ENCODE measurements at regions not wholly inside any gene's neighbourhood (a gene's known extent, or its start where the extent isn't known, plus 50 kb on each side); places are given as distances from the start of the nearest gene placed in this dataset.

DNA sequence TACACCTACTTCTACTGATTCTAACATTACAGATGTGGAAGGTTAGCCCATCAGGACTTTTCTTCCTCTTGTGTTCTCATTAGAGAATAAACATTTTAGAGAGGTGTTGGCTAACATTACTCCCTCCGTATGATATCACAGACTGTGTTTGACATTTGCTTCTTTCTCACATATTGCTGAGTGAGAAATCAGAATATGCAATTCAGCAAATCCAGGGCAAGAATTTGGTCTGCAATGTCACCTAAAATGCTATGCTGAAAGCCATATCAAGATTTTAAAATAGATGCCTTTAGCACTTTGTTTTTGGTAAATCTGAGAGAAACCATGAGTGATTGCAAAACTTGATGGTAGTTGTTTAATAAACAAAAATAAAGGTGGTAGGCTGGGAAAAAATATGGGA lies 319.1 kb downstream of the C4orf33 start:
- no peak for TF ChIP-seq SUZ12 (IDR thresholded peaks at IDR 0.05)
- TF ChIP-seq LEF1 (IDR thresholded peaks at IDR 0.05; ENCODE audit: borderline replicate concordance): no peak
- TF ChIP-seq BHLHE40 (IDR thresholded peaks at IDR 0.05; ENCODE audit: borderline replicate concordance): no peak
- no peak for TF ChIP-seq ELF4 (IDR thresholded peaks at IDR 0.05)
- no peak for TF ChIP-seq FOXK2 (IDR thresholded peaks at IDR 0.05)
- no peak for TF ChIP-seq FOXM1 (IDR thresholded peaks at IDR 0.05; ENCODE audit: borderline replicate concordance)
- TF ChIP-seq TARDBP (IDR thresholded peaks at IDR 0.05): no peak
- no peak for TF ChIP-seq CTBP1 (IDR thresholded peaks at IDR 0.05; ENCODE audit: borderline replicate concordance)
- no peak for TF ChIP-seq FOXA1 (IDR thresholded peaks at IDR 0.05)
- TF ChIP-seq, protein P1, sequence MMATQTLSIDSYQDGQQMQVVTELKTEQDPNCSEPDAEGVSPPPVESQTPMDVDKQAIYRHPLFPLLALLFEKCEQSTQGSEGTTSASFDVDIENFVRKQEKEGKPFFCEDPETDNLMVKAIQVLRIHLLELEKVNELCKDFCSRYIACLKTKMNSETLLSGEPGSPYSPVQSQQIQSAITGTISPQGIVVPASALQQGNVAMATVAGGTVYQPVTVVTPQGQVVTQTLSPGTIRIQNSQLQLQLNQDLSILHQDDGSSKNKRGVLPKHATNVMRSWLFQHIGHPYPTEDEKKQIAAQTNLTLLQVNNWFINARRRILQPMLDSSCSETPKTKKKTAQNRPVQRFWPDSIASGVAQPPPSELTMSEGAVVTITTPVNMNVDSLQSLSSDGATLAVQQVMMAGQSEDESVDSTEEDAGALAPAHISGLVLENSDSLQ (IDR thresholded peaks at IDR 0.05): no peak
- TF ChIP-seq ARNT (IDR thresholded peaks at IDR 0.05): no peak
- no peak for TF ChIP-seq SP1 (IDR thresholded peaks at IDR 0.05)

All from HEK293T (cell line).